ENCODE measurements at regions not wholly inside any gene's neighbourhood (a gene's known extent, or its start where the extent isn't known, plus 50 kb on each side); places are given as distances from the start of the nearest gene placed in this dataset.

- H3K4me3 ChIP-seq (ENCODE audit: low read depth, low read length) = no peak overlapping the region
- ChIA-PET POLR2A (no interaction called here), CTCF (no interaction called here)
- no peak for TF ChIP-seq CTCF (IDR thresholded peaks at IDR 0.05; ENCODE audit: insufficient read depth, low read depth, low read length)
- H3K27me3 ChIP-seq (ENCODE audit: control insufficient read depth, insufficient read depth, low read length) = no peaks in the 10 kb centered on the region
- H3K36me3 ChIP-seq (ENCODE audit: control insufficient read depth, insufficient read depth, low read length) = no peaks in the 10 kb centered on the region
- DNase-seq (ENCODE audit: low read depth) = no peak
Observed at GRCh38 chr9:79507801-79508200, 64.0 kb upstream of the TLE4 start.

- POLR2A ChIA-PET = no interaction called here
- DNase-seq (ENCODE audit: low read depth) = no peak
- CTCF ChIA-PET = no interaction called here
Observed at GRCh38 chr9:79512251-79512650, 59.5 kb upstream of the TLE4 start.

More at GRCh38 chr9:79512251-79512650, 59.5 kb upstream of the TLE4 start:
- Histone ChIP-seq H3K36me3 (ENCODE audit: control insufficient read depth, insufficient read depth, low read length) (no peaks in the 10 kb centered on the region), H3K4me3 (ENCODE audit: low read depth, low read length) (no peak overlapping the region), H3K27me3 (ENCODE audit: control insufficient read depth, insufficient read depth, low read length) (no peaks in the 10 kb centered on the region)
- TF ChIP-seq CTCF (IDR thresholded peaks at IDR 0.05; ENCODE audit: insufficient read depth, low read depth, low read length) = no peak

Measured in BJ (cell line).